ENCODE measurements at regions not wholly inside any gene's neighbourhood (a gene's known extent, or its start where the extent isn't known, plus 50 kb on each side); places are given as distances from the start of the nearest gene placed in this dataset.

GRCh38 chr3:76886761-76887500 lies 153.0 kb upstream of the ROBO2 start:
- TF ChIP-seq, protein P1, sequence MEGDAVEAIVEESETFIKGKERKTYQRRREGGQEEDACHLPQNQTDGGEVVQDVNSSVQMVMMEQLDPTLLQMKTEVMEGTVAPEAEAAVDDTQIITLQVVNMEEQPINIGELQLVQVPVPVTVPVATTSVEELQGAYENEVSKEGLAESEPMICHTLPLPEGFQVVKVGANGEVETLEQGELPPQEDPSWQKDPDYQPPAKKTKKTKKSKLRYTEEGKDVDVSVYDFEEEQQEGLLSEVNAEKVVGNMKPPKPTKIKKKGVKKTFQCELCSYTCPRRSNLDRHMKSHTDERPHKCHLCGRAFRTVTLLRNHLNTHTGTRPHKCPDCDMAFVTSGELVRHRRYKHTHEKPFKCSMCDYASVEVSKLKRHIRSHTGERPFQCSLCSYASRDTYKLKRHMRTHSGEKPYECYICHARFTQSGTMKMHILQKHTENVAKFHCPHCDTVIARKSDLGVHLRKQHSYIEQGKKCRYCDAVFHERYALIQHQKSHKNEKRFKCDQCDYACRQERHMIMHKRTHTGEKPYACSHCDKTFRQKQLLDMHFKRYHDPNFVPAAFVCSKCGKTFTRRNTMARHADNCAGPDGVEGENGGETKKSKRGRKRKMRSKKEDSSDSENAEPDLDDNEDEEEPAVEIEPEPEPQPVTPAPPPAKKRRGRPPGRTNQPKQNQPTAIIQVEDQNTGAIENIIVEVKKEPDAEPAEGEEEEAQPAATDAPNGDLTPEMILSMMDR (IDR thresholded peaks at IDR 0.05; ENCODE audit: borderline replicate concordance, extremely low read depth, low read length, poor library complexity, severe bottlenecking), result no peak
- TF ChIP-seq EZH2 (IDR thresholded peaks at IDR 0.05; ENCODE audit: borderline replicate concordance, low read depth, low read length, severe bottlenecking), result no peak

Data from DND-41 (cell line).